Panc1 (cell line): ENCODE measurements at regions not wholly inside any gene's neighbourhood (a gene's known extent, or its start where the extent isn't known, plus 50 kb on each side); places are given as distances from the start of the nearest gene placed in this dataset.

Source experiments
- ATAC-seq: fragments of 200-7000 bp; cut with Tn5 transposase; 2 replicates; pipeline ENCODE4 v1.9.1; 2020; ENCODE audit warnings: mild to moderate bottlenecking, moderate library complexity
- BruUV-seq: library from RNA; stranded (reverse); fragments of 400-500 nt; replicated peaks from 2 replicates; lab custom pipeline; 2021; lab: Mats Ljungman, UMichigan
- CTCF ChIA-PET: fragments of 300-600 bp; sonication (Branson Sonifier 250); formaldehyde crosslinking; loops from one replicate; lab custom pipeline; 2022; ENCODE audit warnings: antibody characterized with exemption; lab: Charles Lee
- POLR2A ChIA-PET: fragments of 300-600 bp; sonication (Branson Sonifier 250); formaldehyde crosslinking; loops from one replicate; lab custom pipeline; 2022; ENCODE audit warnings: antibody characterized with exemption; lab: Charles Lee
- DNase-seq: peaks from one replicate; pipeline ENCODE4 v3.0.0-alpha.2; 2010; ENCODE audit warnings: low read depth, low spot score
- H3K27ac ChIP-seq: 2 replicates; pipeline ENCODE4 v1.5.1; 2011; ENCODE audit warnings: mild to moderate bottlenecking, low read length, inconsistent platforms
- H3K27me3 ChIP-seq: fragments of 200-500 bp; sonication (Bioruptor generic); 2 replicates; pipeline ENCODE4 v1.6.0; 2014; ENCODE audit warnings: low read length, inconsistent platforms; ENCODE audit not compliant: control insufficient read depth, insufficient read depth
- H3K36me3 ChIP-seq: fragments of 200-500 bp; sonication (Bioruptor generic); 2 replicates; pipeline ENCODE4 v1.5.1; 2014; ENCODE audit warnings: inconsistent platforms, mild to moderate bottlenecking, low read length, moderate library complexity; ENCODE audit not compliant: control insufficient read depth, insufficient read depth
- H3K4me1 ChIP-seq: 2 replicates; pipeline ENCODE4 v1.5.1; 2011; ENCODE audit warnings: inconsistent platforms, mild to moderate bottlenecking, low read length, moderate library complexity; ENCODE audit not compliant: control insufficient read depth, insufficient read depth
- H3K4me3 ChIP-seq, 2 experiments: 2 replicates each; pipeline ENCODE4 v1.5.1; 2011 to 2012; ENCODE audit warnings: low read depth in 2 of 2, low read length in 2 of 2, mild to moderate bottlenecking in 2 of 2, inconsistent platforms in 1 of 2, moderate library complexity in 1 of 2
- H3K9me3 ChIP-seq: fragments of 200-500 bp; sonication (Bioruptor generic); 2 replicates; pipeline ENCODE4 v1.5.1; 2014; ENCODE audit warnings: low read depth, mild to moderate bottlenecking, inconsistent platforms, low read length, moderate library complexity; ENCODE audit not compliant: control insufficient read depth, insufficient read depth
- CTCF ChIP-seq: fragments of 450-650 bp; IDR thresholded peaks from 2 replicates; pipeline ENCODE4 v1.5.1; 2017; ENCODE audit warnings: mild to moderate bottlenecking
- POLR2AphosphoS5 ChIP-seq: IDR thresholded peaks from 2 replicates; pipeline ENCODE4 v1.6.1; 2012; ENCODE audit warnings: mild to moderate bottlenecking, low read depth, low read length, moderate library complexity
- SIN3A ChIP-seq: IDR thresholded peaks from 2 replicates; pipeline ENCODE4 v1.6.1; 2012; ENCODE audit warnings: low read depth, mild to moderate bottlenecking, low read length, moderate library complexity, borderline replicate concordance; ENCODE audit not compliant: insufficient read depth
- TCF7L2 ChIP-seq: IDR thresholded peaks from 2 replicates; pipeline ENCODE4 v1.6.1; 2011; ENCODE audit warnings: mild to moderate bottlenecking, low read depth, low read length, inconsistent platforms
- in situ Hi-C: cut with HindIII; loops from 2 replicates; pipeline ENCODE4 v1.10.0; 2016; ENCODE audit warnings: low sequenced_read_pairs, low pct_unique_long_range_greater_than_20kb
- intact Hi-C: fragments of 100-400 bp; cut with micrococcal nuclease; formaldehyde crosslinking; loops from one replicate; pipeline ENCODE4 v1.10.0; 2022; ENCODE audit not compliant: unreplicated experiment
- TF ChIP-seq, protein P1 (sequence below), 2 experiments: IDR thresholded peaks; 2 replicates each; pipeline ENCODE4 v1.6.1; 2011 to 2012; ENCODE audit warnings: low read depth in 2 of 2, control low read depth in 1 of 2, low read length in 1 of 2, mild to moderate bottlenecking in 1 of 2, moderate library complexity in 1 of 2; ENCODE audit not compliant: insufficient read depth in 1 of 2

DNA sequence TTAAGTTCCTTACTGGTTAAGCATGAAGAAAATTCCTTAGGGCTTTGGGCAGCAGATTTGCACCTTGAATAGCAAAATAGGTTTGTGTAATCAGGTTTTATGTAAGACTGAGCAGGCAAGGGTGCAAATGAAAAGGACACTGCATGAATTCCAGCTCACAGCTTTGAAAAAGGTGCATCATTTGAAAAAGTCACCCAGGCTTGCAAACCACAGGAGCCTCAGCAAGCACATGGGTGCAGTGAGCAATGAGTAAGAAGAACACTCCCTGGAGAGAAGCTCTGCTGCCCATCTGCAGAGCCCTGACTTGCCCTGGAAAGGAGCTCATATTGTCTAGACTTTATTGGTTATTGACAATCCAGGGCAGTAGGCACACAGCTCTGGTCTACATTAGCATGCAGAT is 165.6 kb upstream of the KCNJ16 start:
- DNase-seq (no peak), ATAC-seq (no peak)
- H3K4me1 ChIP-seq: no peaks in the 10 kb centered on the region
- intact Hi-C loops: no loop called here
- no peak overlapping the region for H3K4me3 ChIP-seq
- ChIA-PET CTCF (no interaction called here), POLR2A (no interaction called here)
- BruUV-seq: no TSS peak
- H3K27ac ChIP-seq: no peak overlapping the region
- H3K27me3 ChIP-seq: no peaks in the 10 kb centered on the region
- no peaks in the 10 kb centered on the region for H3K9me3 ChIP-seq
- TF ChIP-seq POLR2AphosphoS5: no peak
- no peak for TF ChIP-seq CTCF
- no peak for TF ChIP-seq TCF7L2
- no peak for TF ChIP-seq SIN3A
- TF ChIP-seq, protein P1, sequence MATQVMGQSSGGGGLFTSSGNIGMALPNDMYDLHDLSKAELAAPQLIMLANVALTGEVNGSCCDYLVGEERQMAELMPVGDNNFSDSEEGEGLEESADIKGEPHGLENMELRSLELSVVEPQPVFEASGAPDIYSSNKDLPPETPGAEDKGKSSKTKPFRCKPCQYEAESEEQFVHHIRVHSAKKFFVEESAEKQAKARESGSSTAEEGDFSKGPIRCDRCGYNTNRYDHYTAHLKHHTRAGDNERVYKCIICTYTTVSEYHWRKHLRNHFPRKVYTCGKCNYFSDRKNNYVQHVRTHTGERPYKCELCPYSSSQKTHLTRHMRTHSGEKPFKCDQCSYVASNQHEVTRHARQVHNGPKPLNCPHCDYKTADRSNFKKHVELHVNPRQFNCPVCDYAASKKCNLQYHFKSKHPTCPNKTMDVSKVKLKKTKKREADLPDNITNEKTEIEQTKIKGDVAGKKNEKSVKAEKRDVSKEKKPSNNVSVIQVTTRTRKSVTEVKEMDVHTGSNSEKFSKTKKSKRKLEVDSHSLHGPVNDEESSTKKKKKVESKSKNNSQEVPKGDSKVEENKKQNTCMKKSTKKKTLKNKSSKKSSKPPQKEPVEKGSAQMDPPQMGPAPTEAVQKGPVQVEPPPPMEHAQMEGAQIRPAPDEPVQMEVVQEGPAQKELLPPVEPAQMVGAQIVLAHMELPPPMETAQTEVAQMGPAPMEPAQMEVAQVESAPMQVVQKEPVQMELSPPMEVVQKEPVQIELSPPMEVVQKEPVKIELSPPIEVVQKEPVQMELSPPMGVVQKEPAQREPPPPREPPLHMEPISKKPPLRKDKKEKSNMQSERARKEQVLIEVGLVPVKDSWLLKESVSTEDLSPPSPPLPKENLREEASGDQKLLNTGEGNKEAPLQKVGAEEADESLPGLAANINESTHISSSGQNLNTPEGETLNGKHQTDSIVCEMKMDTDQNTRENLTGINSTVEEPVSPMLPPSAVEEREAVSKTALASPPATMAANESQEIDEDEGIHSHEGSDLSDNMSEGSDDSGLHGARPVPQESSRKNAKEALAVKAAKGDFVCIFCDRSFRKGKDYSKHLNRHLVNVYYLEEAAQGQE (IDR thresholded peaks at IDR 0.05; ENCODE audit: insufficient read depth in 1 of 2, low read depth in 2 of 2, low read length in 1 of 2): no peak
- H3K36me3 ChIP-seq: no peaks in the 10 kb centered on the region
- in situ Hi-C loops: no loop called here

- TF ChIP-seq SIN3A (no peak), CTCF (no peak), POLR2AphosphoS5 (no peak), TCF7L2 (no peak)
- TF ChIP-seq, protein P1 (IDR thresholded peaks at IDR 0.05; ENCODE audit: insufficient read depth in 1 of 2, low read depth in 2 of 2, low read length in 1 of 2): no peak
- Histone ChIP-seq H3K27ac (no peak overlapping the region), H3K4me1 (no peaks in the 10 kb centered on the region), H3K36me3 (no peaks in the 10 kb centered on the region), H3K4me3 (no peak overlapping the region), H3K9me3 (no peaks in the 10 kb centered on the region), H3K27me3 (no peaks in the 10 kb centered on the region)
- DNase-seq (no peak), ATAC-seq (no peak)
- ChIA-PET CTCF (no interaction called here), POLR2A (no interaction called here)
- BruUV-seq: no TSS peak
- in situ Hi-C loops (no loop called here), intact Hi-C loops (no loop called here)
These were observed 162.2 kb upstream of the KCNJ16 start for GRCh38 chr17:69912805-69913204.
